ENCODE measurements at regions not wholly inside any gene's neighbourhood (a gene's known extent, or its start where the extent isn't known, plus 50 kb on each side); places are given as distances from the start of the nearest gene placed in this dataset.
"Not testable (repeated sequence)": the region's sequence is repeated elsewhere in the genome, so short reads cannot be mapped to it uniquely, and the experiment has no call there.

DNA sequence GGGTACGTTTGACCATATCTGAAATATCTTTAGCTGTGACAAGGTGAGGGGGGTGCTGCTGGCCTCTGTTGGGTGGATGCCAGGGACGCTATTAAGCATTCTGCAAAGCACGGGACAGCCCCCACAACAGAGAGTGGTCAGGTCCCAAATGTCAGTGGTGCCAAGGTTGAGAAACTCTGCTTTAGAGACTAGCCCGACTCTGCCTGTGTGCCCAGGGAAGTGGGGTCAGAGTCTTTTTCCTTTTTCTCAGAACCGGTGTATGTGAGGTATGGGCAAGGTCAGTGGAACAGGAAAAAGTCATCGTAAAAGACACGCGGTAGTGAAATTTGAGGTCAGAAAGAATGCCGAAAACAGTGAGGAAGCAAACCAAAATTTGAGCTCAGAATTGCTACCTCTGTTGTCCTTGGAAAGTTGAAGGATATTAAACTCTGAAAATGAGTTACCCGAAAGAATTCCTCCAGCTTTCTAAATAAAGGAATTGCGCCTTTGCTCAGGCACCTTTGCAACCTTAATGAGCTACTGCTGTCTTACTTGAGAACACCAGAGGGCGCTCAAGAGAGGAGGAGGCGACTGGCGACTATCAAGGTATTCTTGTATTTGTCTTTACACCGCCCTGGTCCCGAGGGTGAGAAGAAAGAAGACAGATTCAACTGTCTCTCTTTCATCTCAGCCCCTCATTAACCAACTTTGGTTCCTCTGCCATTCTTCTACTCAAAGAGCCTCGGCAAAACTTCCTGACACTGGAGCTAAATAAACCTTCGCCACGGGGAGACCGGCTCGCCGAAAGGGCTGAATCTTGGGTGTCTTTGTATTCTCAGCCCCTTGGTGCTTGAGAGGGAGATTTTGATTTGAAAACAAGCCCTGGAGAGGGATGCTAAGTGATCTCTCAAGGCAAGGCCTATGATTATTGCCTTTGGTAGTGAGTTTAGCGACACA lies 85.4 kb upstream of the OLIG2 start:
- peak; percentile 54 for DNase-seq (ENCODE audit: low spot score)

DNA sequence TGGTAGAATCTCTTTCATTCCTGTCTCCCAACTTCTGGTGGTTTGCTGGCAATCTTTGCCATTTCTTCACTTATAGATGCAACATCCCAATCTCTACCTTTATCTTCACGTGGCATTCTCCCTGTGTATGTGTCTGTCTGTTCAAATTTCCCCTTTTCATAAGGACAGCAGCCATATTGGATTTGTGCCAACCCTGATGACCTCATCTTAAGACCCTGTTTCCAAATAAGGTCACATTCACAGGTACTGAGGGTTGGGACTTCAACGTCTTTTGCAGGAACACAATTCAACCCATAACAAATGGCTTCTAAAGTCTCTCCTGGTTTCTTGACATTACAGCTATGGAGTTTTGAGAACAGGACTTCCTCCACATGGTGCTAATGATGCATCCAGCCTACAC lies 84.5 kb upstream of the OLIG2 start:
- DNase-seq (ENCODE audit: low spot score) = no peak

DNA sequence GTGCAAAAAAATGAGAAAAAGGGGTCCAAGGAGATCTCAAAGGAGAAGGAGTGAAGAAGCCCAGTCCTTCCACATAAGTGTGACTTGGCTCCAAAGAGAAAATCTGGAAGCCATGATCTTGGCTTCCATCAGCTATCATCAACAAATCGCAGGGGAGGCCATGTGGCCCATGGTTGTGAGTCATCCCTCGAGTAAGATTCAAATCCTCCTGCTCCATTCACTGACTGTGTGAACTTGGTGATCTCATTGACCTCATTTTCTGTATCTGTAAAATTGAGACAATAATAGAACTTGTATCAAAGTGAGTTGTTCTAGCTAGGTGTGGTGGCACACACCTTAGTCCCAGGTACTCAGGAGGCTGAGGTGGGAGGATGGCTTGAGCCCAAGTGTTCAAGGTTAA lies 79.1 kb upstream of the OLIG2 start:
- no peak for DNase-seq (ENCODE audit: low spot score)

DNA sequence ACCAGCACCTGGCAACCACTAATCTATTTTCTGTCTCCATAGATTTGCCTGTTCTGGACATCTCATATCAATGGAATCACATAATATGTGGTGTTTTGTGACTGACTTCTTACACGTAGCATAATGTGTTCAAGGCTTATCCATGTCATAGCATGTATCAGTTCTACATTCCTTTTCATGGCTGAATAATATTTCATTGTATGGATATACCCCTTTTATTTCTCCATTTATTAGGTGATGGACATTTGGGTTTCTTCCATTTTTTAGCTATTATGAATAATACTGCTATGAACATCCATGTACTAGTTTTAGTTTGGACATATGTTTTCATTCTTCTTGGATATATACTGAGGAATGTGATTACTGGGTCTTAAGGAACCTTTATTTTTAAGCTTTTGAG lies 78.0 kb upstream of the OLIG2 start:
- DNase-seq (ENCODE audit: low spot score) = no peak

DNA sequence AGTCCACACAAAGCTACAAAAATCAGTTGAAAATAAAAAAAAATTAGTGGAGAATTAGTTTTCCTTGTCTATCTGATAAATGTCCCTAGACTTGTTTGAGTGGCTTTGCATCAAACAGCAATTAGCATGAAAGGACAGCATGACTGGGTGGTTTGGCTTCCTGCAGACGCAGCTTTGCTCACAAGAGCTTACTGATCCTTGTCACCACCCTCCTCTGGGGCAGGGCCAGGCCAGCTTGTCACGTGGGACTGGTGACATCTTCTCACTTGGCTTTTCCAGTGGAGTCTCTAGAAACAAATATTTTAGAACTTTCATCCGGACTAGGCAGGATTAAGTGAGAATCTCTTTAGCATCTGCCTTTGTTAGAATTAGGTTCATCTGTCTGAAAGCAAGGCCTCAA lies 76.0 kb upstream of the OLIG2 start:
- DNase-seq (ENCODE audit: low spot score) = no peak

DNA sequence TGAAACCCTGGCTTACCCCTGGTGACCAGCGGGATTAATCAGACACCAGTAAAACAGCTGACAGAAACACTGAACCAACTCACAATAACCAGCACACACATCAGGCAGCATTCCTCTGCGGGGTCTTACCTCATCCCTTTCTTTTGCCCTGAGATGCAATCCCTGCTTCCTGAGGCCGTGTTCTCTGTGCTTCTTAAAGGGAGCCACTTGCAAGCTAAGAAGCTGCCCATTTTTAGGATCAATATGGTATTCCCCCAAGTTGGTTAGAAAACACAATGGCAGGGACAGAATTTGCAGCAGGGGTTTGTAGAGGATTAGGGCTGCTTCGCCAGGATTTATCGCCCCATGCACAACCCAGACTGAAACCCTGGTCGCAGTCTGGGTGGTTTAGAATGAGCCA lies 74.7 kb upstream of the OLIG2 start:
- no peak for DNase-seq (ENCODE audit: low spot score)

DNA sequence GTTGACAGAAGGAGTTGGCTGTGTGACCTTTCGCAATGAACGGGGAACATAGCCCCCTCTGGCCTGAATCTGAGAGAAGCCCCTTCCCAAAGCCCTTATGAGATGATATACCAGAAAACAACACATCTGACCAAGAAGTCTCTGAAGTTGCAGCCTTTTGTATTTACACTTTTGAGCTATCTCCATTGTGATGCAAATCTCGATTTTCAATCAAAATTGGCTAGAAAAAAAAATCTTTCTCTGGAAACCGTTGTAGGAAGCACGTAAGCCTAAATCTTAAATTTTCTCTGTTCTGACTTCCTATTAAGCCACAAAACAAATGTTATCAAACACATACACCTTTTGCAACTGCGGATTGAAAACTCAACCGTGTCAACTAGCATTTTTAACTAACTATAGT lies 71.4 kb upstream of the OLIG2 start:
- DNase-seq (ENCODE audit: low spot score) = no peak

DNA sequence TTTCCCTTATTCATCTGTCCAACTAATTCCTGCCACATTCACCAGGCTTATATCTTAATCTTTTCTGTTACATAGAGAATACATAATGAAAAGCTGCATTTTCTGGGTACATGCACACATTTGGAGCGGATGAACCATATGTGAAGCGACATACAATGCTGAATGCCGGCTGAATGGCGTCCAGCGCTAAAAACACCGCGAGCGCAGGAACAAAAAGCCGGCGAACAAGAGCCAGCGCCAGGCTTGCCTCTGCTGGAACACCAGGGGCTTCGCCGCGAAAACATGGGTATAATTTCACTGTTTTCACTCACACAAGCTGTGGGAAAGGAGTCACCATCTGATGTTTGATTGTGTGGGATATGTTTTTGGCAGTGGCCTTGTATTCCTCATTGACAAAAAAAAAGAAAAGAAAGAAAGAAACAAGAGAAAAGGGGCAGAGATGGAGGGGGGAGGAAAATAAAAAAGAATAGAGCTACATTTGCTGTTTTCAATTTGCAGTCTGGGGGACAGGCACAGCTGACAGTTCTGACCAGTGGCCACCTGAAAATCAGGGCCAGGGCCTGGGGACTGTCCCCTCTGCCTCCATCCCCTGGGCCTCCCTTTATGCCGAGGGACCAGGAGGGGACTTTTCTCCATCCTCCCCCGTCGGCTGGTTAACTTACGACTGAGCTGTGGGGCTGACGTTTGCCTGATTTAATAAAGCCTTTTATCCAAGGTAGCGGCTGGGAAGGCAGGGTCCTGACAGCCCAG lies 70.2 kb upstream of the OLIG2 start:
- DNase-seq (ENCODE audit: low spot score) = no peak

DNA sequence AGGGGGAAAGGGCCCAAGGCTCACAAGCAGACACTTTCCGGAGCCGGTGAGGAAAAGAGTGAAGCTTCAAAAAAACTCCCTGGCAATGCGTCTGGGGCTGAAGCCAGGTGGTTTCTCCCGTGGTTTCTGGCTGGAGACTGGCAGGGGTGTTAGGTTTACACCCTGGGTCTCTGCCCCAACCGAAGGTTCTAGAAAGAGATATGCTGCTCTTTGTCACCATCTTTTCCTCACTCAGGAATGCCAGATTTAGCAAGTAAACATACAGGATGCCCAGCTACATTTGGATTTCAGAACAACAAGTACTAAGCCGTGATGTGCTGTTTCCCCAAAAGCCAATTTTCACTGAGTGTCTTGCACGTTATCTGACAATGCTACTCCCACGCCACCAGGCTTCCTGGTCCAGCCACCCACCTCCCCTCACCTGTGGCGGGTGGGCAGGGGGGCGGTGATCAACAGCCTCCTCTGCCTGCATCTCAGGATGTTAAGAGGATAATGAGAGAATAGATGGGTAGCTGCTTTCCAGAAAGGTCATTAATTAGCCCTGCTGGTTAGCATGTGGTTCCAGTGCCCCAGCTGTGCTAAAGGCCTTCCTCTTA lies 69.6 kb upstream of the OLIG2 start:
- DNase-seq (ENCODE audit: low spot score) = no peak

DNA sequence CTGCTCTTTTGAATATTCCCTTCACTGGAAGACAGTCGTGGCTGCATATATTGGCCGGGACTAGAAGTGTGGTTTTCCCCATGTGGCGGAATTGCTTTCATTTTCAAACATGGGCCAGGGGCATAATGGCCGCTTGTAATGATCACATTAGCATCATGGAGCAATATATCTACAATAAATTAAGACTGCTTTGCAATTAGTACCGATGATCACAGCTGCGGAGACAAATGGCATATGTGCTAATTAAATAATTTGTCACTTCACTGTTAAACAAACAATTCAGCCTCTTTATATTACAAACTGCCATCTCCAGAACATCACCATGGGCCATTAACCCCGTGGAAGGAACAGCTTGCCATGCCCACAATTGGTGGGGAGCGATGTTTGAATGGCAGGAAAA lies 68.2 kb upstream of the OLIG2 start:
- no peak for DNase-seq (ENCODE audit: low spot score)

DNA sequence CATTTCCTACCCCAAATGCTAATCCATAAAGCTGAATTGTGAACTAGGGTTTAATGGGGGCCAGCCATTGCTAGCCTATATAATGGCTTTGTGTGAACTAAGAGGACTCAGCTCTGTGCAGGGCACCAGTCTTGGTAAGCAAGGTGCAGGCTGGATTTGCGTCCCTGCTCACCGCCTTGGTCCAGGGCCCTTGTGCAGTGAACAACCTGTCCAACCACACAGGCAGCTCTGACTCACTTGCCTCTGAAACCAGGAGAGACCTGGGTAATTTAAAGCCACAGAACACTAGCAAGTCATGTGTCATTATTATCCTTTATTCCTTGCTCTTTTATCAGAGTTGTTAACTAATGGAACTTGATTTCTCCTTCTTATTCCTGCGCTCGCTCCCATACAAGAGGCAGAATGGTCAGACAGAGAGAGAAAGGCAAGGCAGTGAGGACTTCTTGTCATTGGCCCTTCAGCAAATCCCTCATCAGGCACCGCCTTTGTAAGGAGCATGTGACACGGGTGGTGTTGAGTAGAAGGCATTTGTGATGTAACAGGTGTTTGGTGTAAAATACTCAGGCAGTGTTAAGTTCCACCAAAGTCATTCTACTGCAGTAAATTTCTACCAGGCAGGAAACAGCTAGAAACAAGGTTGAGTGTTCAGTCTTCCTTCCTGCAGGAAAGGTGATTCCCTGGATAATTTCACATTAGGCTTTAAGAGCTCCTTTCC lies 67.3 kb upstream of the OLIG2 start:
- peak; percentile 27 for DNase-seq (ENCODE audit: low spot score)

DNA sequence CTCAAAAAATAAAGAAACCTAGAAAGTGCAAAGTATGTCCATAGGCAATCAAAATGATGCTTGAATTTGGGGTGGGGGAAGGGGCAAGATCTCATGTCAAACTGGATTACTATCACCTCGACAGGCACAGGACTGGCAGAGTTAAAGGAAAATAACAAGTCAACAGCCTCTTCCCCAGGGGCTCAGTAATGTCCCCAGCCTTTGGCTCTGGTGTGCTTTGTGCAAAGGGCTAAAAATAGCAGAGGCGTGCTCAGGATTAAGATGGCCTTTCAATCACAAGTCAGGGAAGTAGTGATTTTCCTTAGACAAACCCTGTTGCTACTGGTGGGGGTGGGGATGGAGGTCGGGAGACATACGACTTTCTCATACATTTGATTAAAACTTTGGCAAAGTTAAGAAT lies 63.5 kb upstream of the OLIG2 start:
- DNase-seq (ENCODE audit: low spot score) = no peak

DNA sequence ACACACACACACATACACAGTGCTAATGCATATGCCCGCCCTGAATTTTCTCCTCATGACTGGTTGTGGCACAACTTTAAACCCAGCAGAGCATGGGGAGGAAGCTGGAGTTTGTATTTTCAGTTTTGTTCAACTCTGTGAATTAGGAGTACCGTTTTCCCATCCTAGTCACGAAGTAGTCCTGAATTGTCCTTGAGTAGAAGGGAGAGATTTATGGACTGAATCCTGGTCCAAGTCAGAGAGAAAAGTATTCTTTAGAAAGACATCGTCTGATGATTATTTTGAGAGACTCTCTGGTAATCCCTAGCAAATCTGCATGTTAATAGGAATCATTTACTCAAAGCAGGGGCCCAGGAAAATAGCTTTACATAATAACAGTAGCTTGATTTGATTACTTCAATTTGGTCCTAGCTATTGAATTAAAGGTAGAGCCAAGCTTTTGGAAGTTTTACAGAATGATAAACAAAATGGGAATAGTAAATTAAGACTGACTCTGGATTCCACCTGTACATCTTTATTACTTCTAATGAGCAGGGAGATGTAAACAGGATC lies 60.5 kb upstream of the OLIG2 start:
- no peak for DNase-seq (ENCODE audit: low spot score)

DNA sequence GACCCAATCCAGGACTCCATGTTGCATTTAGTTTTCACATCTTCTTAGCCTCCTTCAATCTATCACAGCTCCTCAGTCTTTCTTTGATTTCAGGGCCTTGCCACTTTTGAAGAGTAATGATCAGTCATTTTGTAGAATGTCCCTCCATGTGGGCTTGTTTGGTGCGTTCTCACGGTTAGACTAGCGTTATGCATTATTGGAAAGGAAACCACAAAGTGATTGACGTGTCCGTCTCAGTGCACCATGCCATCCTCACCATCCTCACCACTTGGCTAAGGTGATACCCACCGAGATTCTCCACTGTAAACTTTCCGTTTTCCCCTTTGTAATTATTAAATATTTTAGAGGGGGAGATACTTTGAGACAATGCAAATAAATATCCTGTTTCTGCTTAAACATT lies 59.6 kb upstream of the OLIG2 start:
- no peak for DNase-seq (ENCODE audit: low spot score)

DNA sequence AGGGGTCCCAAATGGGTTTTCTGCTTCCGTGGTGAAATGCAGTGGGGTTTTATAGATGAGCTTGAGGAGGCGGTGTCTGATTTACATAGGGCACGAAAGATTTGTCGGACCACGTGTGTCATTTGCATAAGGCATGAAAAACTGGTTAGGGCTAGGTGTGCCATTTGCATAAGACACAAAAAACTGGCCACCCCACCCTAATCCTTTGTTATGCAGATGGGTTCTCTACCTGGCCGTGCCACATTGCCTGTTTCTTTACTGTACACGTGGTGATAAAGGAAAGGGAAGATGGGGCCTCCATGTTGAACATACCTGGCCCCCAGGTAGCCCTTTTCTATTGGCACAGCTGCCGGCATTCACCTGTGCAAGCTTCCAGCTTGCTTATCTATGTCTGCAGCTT lies 57.6 kb upstream of the OLIG2 start:
- DNase-seq (ENCODE audit: low spot score) = not testable (repeated sequence)

DNA sequence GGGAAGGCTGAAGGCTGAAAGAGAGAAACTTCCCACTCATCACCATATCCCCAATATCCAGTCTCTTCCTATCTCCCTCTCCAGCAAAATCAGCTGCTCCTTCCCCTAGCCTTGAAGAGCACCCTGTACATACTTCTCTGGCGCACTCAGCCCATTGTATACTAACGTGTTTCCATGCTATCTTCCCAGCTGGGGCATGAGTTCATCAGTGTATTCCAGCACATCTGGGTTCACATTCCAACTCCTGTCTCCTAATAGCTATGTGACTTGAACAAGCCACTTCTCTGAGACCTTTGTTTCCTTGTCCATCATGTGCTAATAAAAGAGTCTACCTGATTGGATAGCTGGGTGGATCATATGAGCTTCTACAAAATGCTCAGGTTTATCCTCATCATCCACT lies 51.1 kb upstream of the OLIG2 start:
- DNase-seq (ENCODE audit: low spot score) = no peak

DNA sequence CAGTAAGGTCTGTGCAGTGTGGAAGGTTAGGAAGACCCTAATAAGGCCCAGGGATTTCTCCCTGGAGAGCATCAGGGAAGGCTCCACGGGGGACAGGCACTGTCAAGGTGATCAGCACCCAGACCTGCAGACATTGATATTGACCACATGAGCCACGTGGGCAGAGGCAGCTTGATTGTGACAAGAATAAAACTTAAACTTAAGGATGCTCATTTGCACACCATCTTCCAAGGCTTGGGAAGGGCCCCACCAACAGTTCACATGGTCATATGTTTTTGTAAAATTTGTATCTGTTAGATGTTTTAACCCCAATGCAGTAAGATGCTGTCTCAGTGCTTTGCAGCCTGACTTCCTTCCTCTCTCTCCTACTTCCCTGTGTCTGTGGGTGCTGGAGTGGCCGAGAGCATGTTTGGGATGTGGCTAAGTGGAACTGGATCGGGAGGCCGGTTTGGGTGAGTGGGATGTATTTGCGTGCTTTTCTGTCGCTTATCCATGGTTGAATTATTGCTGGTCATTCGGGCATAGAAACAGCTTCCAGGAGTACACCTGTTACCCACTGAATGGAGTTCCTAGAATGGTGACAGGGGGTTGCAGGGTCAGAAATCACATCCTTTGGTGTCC lies 49.8 kb upstream of the OLIG2 start:
- no peak for DNase-seq (ENCODE audit: low spot score)

Data from SW480 (cell line).